ENCODE measurements at regions not wholly inside any gene's neighbourhood (a gene's known extent, or its start where the extent isn't known, plus 50 kb on each side); places are given as distances from the start of the nearest gene placed in this dataset.

- no peak for TF ChIP-seq HNRNPUL1 (IDR thresholded peaks at IDR 0.05; ENCODE audit: low read length)
- TF ChIP-seq, protein P1, sequence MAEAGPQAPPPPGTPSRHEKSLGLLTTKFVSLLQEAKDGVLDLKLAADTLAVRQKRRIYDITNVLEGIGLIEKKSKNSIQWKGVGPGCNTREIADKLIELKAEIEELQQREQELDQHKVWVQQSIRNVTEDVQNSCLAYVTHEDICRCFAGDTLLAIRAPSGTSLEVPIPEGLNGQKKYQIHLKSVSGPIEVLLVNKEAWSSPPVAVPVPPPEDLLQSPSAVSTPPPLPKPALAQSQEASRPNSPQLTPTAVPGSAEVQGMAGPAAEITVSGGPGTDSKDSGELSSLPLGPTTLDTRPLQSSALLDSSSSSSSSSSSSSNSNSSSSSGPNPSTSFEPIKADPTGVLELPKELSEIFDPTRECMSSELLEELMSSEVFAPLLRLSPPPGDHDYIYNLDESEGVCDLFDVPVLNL (CRISPR knock-in tag; IDR thresholded peaks at IDR 0.05; ENCODE audit: low read depth), result no peak
- TF ChIP-seq, protein P2, sequence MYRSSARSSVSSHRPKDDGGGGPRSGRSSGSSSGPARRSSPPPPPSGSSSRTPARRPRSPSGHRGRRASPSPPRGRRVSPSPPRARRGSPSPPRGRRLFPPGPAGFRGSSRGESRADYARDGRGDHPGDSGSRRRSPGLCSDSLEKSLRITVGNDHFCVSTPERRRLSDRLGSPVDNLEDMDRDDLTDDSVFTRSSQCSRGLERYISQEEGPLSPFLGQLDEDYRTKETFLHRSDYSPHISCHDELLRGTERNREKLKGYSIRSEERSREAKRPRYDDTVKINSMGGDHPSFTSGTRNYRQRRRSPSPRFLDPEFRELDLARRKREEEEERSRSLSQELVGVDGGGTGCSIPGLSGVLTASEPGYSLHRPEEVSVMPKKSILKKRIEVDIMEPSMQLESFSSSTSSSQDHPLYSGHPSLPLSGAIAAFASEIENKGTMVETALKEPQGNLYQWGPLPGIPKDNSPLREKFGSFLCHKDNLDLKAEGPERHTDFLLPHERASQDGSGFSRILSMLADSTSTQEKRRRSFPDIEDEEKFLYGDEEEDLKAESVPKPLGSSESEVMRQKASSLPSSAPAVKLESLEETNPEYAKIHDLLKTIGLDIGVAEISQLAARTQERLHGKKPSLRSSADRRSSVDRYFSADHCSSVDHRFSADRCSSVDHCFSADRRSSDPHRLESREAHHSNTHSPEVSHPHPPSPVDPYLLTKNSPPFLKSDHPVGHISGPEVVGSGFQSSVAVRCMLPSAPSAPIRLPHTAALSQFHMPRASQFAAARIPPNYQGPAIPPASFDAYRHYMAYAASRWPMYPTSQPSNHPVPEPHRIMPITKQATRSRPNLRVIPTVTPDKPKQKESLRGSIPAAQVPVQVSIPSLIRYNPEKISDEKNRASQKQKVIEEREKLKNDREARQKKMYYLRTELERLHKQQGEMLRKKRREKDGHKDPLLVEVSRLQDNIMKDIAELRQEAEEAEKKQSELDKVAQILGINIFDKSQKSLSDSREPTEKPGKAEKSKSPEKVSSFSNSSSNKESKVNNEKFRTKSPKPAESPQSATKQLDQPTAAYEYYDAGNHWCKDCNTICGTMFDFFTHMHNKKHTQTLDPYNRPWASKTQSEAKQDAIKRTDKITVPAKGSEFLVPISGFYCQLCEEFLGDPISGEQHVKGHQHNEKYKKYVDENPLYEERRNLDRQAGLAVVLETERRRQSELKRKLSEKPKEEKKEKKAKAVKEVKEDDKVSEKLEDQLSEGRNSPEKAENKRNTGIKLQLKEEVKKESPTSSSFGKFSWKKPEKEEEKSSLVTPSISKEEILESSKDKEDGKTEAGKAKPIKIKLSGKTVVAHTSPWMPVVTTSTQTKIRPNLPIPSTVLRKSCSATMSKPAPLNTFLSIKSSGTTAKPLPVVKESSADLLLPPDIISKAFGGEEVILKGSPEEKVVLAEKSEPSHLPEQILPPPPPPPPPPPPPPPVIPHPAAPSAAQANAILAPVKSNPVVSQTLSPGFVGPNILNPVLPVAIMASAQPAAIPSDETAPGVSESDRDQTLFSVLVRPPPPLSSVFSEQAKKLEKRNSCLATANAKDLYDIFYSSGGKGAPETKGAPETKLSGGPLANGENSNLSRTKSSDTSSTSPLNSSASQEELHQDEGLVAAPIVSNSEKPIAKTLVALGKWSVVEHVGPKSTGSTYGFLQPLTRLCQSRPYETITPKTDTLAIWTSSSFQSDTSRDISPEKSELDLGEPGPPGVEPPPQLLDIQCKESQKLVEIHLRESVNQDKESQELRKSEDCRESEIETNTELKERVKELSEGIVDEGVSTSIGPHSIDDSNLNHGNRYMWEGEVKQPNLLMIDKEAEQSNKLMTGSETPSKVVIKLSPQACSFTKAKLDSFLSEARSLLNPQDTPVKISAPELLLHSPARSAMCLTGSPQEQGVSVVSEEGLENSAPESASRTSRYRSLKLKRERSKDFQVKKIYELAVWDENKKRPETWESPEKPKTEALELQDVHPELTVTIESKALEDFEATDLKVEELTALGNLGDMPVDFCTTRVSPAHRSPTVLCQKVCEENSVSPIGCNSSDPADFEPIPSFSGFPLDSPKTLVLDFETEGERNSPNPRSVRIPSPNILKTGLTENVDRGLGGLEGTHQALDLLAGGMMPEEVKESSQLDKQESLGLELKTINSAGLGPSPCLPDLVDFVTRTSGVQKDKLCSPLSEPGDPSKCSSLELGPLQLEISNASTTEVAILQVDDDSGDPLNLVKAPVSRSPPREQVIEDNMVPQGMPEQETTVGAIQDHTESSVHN (IDR thresholded peaks at IDR 0.05; ENCODE audit: borderline replicate concordance in 1 of 2, low read depth in 1 of 2), result no peak
- no peak for TF ChIP-seq CHCHD3 (CRISPR knock-in tag; IDR thresholded peaks at IDR 0.05)
- TF ChIP-seq, protein P3, sequence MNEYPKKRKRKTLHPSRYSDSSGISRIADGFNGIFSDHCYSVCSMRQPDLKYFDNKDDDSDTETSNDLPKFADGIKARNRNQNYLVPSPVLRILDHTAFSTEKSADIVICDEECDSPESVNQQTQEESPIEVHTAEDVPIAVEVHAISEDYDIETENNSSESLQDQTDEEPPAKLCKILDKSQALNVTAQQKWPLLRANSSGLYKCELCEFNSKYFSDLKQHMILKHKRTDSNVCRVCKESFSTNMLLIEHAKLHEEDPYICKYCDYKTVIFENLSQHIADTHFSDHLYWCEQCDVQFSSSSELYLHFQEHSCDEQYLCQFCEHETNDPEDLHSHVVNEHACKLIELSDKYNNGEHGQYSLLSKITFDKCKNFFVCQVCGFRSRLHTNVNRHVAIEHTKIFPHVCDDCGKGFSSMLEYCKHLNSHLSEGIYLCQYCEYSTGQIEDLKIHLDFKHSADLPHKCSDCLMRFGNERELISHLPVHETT (CRISPR knock-in tag; conservative IDR thresholded peaks at IDR 0.05 in 1 of 2, IDR thresholded peaks at IDR 0.05 in 1 of 2), result no peak
- TF ChIP-seq HEY1 (CRISPR knock-in tag; IDR thresholded peaks at IDR 0.05; ENCODE audit: borderline replicate concordance), result no peak
- no peak for TF ChIP-seq ESRRB (CRISPR knock-in tag; IDR thresholded peaks at IDR 0.05; ENCODE audit: borderline replicate concordance)
- TF ChIP-seq ZNF224 (CRISPR knock-in tag; IDR thresholded peaks at IDR 0.05), result no peak
- TF ChIP-seq, protein P4, sequence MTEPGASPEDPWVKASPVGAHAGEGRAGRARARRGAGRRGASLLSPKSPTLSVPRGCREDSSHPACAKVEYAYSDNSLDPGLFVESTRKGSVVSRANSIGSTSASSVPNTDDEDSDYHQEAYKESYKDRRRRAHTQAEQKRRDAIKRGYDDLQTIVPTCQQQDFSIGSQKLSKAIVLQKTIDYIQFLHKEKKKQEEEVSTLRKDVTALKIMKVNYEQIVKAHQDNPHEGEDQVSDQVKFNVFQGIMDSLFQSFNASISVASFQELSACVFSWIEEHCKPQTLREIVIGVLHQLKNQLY (CRISPR knock-in tag; conservative IDR thresholded peaks at IDR 0.05), result no peak
- no peak for TF ChIP-seq CBX1 (IDR thresholded peaks at IDR 0.05; ENCODE audit: low read depth)
- no peak for TF ChIP-seq ZNF507 (tag; conservative IDR thresholded peaks at IDR 0.05)
These were observed 226.3 kb downstream of the PHLDA1 start (continued) for GRCh38 chr12:75805320-75805719.
